Liver (tissue), 8 donors: ENCODE measurements at regions not wholly inside any gene's neighbourhood (a gene's known extent, or its start where the extent isn't known, plus 50 kb on each side); places are given as distances from the start of the nearest gene placed in this dataset.

Experiments used
- DNase-seq: peaks from one replicate; pipeline ENCODE4 v3.0.0-alpha.2; 2017; ENCODE audit warnings: low spot score
- H3K27ac ChIP-seq, 2 donors: one replicate each; pipeline ENCODE4 v1.7.0; 2013; ENCODE audit warnings: inconsistent platforms in 2 of 2, low read length in 2 of 2, control low read depth in 1 of 2, low read depth in 1 of 2, mild to moderate bottlenecking in 1 of 2
- H3K27me3 ChIP-seq, 4 donors: one replicate each; pipeline versions ENCODE4 v1.6.1 to v1.7.0; 2013; ENCODE audit warnings: low read length in 3 of 4, inconsistent platforms in 1 of 4, mild to moderate bottlenecking in 1 of 4, moderate library complexity in 1 of 4; ENCODE audit not compliant: control insufficient read depth in 4 of 4, insufficient read depth in 4 of 4
- H3K36me3 ChIP-seq, 4 donors: one replicate each; pipeline versions ENCODE4 v1.6.1 to v1.7.0; 2013; ENCODE audit warnings: low read length in 3 of 4, mild to moderate bottlenecking in 3 of 4, low read depth in 1 of 4, moderate library complexity in 1 of 4; ENCODE audit not compliant: control insufficient read depth in 4 of 4, insufficient read depth in 3 of 4
- H3K4me1 ChIP-seq, 4 donors: one replicate each; pipeline versions ENCODE4 v1.6.1 to v1.7.0; 2013; ENCODE audit warnings: low read length in 3 of 4, mild to moderate bottlenecking in 3 of 4, moderate library complexity in 1 of 4; ENCODE audit not compliant: control insufficient read depth in 4 of 4, insufficient read depth in 4 of 4
- H3K4me3 ChIP-seq, 3 donors: one replicate each; pipeline versions ENCODE4 v1.6.1 to v1.7.0; 2013; ENCODE audit warnings: low read length in 3 of 3, control low read depth in 1 of 3, low read depth in 1 of 3, mild to moderate bottlenecking in 1 of 3
- H3K9ac ChIP-seq, 2 donors: one replicate each; pipeline ENCODE4 v1.7.0; 2013; ENCODE audit warnings: low read length in 2 of 2, mild to moderate bottlenecking in 2 of 2, moderate library complexity in 2 of 2, control low read depth in 1 of 2, low read depth in 1 of 2
- H3K9me3 ChIP-seq, 4 donors: one replicate each; pipeline versions ENCODE4 v1.6.1 to v1.7.0; 2013; ENCODE audit warnings: low read length in 3 of 4; ENCODE audit not compliant: control insufficient read depth in 4 of 4
- ATF3 ChIP-seq: IDR thresholded peaks from 2 replicates; pipeline ENCODE4 v1.6.1; 2016; ENCODE audit warnings: antibody characterized with exemption
- CTCF ChIP-seq: fragments of 150-350 bp; IDR thresholded peaks from 2 replicates; pipeline ENCODE4 v1.5.1; 2017; ENCODE audit warnings: improper control_type of control experiment, low read depth, low read length; ENCODE audit not compliant: missing input control
- FOXA1 ChIP-seq: IDR thresholded peaks from 2 replicates; pipeline ENCODE4 v1.6.1; 2016; ENCODE audit warnings: antibody characterized with exemption
- FOXA2 ChIP-seq: IDR thresholded peaks from 2 replicates; pipeline ENCODE4 v1.6.1; 2016; ENCODE audit warnings: antibody characterized with exemption
- GABPA ChIP-seq, 2 donors: IDR thresholded peaks in 1 of 2; conservative IDR thresholded peaks in 1 of 2; 2 replicates each; pipeline ENCODE4 v1.6.1; 2016; ENCODE audit warnings: antibody characterized with exemption in 2 of 2, mild to moderate bottlenecking in 1 of 2, moderate library complexity in 1 of 2
- HNF4A ChIP-seq, 2 donors: conservative IDR thresholded peaks; 2 replicates each; pipeline ENCODE4 v1.6.1; 2016; ENCODE audit warnings: antibody characterized with exemption in 2 of 2, mild to moderate bottlenecking in 2 of 2
- HNF4G ChIP-seq: IDR thresholded peaks from 2 replicates; pipeline ENCODE4 v1.6.1; 2016; ENCODE audit warnings: antibody characterized with exemption
- JUND ChIP-seq, 2 donors: IDR thresholded peaks; 2 replicates each; pipeline ENCODE4 v1.6.1; 2016; ENCODE audit warnings: antibody characterized with exemption in 2 of 2
- NR2F2 ChIP-seq: IDR thresholded peaks from 2 replicates; pipeline ENCODE4 v1.6.1; 2016; ENCODE audit warnings: antibody characterized with exemption
- RAD21 ChIP-seq, 2 donors: IDR thresholded peaks; 2 replicates each; pipeline ENCODE4 v1.6.1; 2016; ENCODE audit warnings: antibody characterized with exemption in 2 of 2, mild to moderate bottlenecking in 2 of 2
- RXRA ChIP-seq, 2 donors: IDR thresholded peaks; 2 replicates each; pipeline ENCODE4 v1.6.1; 2017 to 2018; ENCODE audit warnings: antibody characterized with exemption in 2 of 2, mild to moderate bottlenecking in 1 of 2
- SP1 ChIP-seq: IDR thresholded peaks from 2 replicates; pipeline ENCODE4 v1.6.1; 2018; ENCODE audit warnings: antibody characterized with exemption, mild to moderate bottlenecking
- TAF1 ChIP-seq: conservative IDR thresholded peaks from 2 replicates; pipeline ENCODE4 v1.6.1; 2016; ENCODE audit warnings: antibody characterized with exemption, mild to moderate bottlenecking
- YY1 ChIP-seq: IDR thresholded peaks from 2 replicates; pipeline ENCODE4 v1.6.1; 2016; ENCODE audit warnings: antibody characterized with exemption, mild to moderate bottlenecking
- ZBTB33 ChIP-seq: IDR thresholded peaks from 2 replicates; pipeline ENCODE4 v1.6.1; 2016; ENCODE audit warnings: antibody characterized with exemption
- WGBS: extraction: QIAGEN DNeasy Blood & Tissue Kit; methylation state at CpG from one replicate; pipeline ENCODE4 v1.1.7; 2013; 5-methylcytosine and 5-hydroxymethylcytosine counted together
- TF ChIP-seq, protein P1 (sequence below): IDR thresholded peaks from 2 replicates; pipeline ENCODE4 v1.6.1; 2016; ENCODE audit warnings: antibody characterized with exemption
- TF ChIP-seq, protein P2 (sequence below): IDR thresholded peaks from 2 replicates; pipeline ENCODE4 v1.6.1; 2016; ENCODE audit warnings: antibody characterized with exemption, mild to moderate bottlenecking
- donor health status: healthy.
- donor health status: healthy.
- donor health status: healthy.
- donor health status: healthy.
- donor health status: healthy.

- no peaks in the 10 kb centered on the region for H3K27me3 ChIP-seq
- 94% methylated on average over 5 of the region's 5 CpGs for WGBS
- peaks cover 0 to 12% (median 4%) of the 10 kb centered on the region in 4 donors for H3K4me1 ChIP-seq
- H3K27ac ChIP-seq: no peak overlapping the region
- H3K9ac ChIP-seq: no peak overlapping the region
- no peak overlapping the region for H3K4me3 ChIP-seq
- no peaks in the 10 kb centered on the region for H3K9me3 ChIP-seq
- no peaks in the 10 kb centered on the region for H3K36me3 ChIP-seq
- TF ChIP-seq FOXA1 (no peak), GABPA (IDR thresholded peaks at IDR 0.05 in 1 of 2, conservative IDR thresholded peaks at IDR 0.05 in 1 of 2) (no peak), JUND (IDR thresholded peaks at IDR 0.05) (no peak), RXRA (IDR thresholded peaks at IDR 0.05) (no peak), YY1 (no peak), ZBTB33 (no peak), NR2F2 (no peak), ATF3 (no peak), HNF4G (no peak)
- TF ChIP-seq, protein P1, sequence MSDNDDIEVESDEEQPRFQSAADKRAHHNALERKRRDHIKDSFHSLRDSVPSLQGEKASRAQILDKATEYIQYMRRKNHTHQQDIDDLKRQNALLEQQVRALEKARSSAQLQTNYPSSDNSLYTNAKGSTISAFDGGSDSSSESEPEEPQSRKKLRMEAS: no peak
- DNase-seq: no peak
Observed at GRCh38 chr15:38075466-38075865, 141.0 kb downstream of the TMCO5A start.

- no peak for DNase-seq
- no peak for TF ChIP-seq YY1
- TF ChIP-seq ATF3: no peak
- TF ChIP-seq CTCF: no peak
- TF ChIP-seq GABPA (IDR thresholded peaks at IDR 0.05 in 1 of 2, conservative IDR thresholded peaks at IDR 0.05 in 1 of 2): no peak
- no peak for TF ChIP-seq FOXA1
- Histone ChIP-seq H3K4me1 (peaks cover 0 to 12% (median 4%) of the 10 kb centered on the region in 4 donors), H3K27me3 (no peaks in the 10 kb centered on the region), H3K36me3 (no peaks in the 10 kb centered on the region), H3K4me3 (no peak overlapping the region), H3K9ac (no peak overlapping the region), H3K9me3 (no peaks in the 10 kb centered on the region), H3K27ac (no peak overlapping the region)
- 83% methylated on average over 10 of the region's 10 CpGs for WGBS
Observed at GRCh38 chr15:38076786-38077185, 142.3 kb downstream of the TMCO5A start.

GRCh38 chr15:38079236-38079635 is 144.8 kb downstream of the TMCO5A start:
- no peaks in the 10 kb centered on the region for H3K4me1 ChIP-seq
- 88% methylated on average over 5 of the region's 5 CpGs for WGBS
- no peak for DNase-seq
- no peak overlapping the region for H3K9ac ChIP-seq
- no peaks in the 10 kb centered on the region for H3K9me3 ChIP-seq
- no peak overlapping the region for H3K4me3 ChIP-seq
- H3K27ac ChIP-seq: no peak overlapping the region
- H3K36me3 ChIP-seq: no peaks in the 10 kb centered on the region
- no peaks in the 10 kb centered on the region for H3K27me3 ChIP-seq
- TF ChIP-seq GABPA (IDR thresholded peaks at IDR 0.05 in 1 of 2, conservative IDR thresholded peaks at IDR 0.05 in 1 of 2): no peak
- no peak for TF ChIP-seq TAF1
- no peak for TF ChIP-seq CTCF
- TF ChIP-seq RAD21 (IDR thresholded peaks at IDR 0.05): no peak
- TF ChIP-seq SP1: no peak
- no peak for TF ChIP-seq YY1
- TF ChIP-seq, protein P1: no peak
- TF ChIP-seq, protein P2, sequence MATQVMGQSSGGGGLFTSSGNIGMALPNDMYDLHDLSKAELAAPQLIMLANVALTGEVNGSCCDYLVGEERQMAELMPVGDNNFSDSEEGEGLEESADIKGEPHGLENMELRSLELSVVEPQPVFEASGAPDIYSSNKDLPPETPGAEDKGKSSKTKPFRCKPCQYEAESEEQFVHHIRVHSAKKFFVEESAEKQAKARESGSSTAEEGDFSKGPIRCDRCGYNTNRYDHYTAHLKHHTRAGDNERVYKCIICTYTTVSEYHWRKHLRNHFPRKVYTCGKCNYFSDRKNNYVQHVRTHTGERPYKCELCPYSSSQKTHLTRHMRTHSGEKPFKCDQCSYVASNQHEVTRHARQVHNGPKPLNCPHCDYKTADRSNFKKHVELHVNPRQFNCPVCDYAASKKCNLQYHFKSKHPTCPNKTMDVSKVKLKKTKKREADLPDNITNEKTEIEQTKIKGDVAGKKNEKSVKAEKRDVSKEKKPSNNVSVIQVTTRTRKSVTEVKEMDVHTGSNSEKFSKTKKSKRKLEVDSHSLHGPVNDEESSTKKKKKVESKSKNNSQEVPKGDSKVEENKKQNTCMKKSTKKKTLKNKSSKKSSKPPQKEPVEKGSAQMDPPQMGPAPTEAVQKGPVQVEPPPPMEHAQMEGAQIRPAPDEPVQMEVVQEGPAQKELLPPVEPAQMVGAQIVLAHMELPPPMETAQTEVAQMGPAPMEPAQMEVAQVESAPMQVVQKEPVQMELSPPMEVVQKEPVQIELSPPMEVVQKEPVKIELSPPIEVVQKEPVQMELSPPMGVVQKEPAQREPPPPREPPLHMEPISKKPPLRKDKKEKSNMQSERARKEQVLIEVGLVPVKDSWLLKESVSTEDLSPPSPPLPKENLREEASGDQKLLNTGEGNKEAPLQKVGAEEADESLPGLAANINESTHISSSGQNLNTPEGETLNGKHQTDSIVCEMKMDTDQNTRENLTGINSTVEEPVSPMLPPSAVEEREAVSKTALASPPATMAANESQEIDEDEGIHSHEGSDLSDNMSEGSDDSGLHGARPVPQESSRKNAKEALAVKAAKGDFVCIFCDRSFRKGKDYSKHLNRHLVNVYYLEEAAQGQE: no peak
- TF ChIP-seq FOXA1: no peak
- TF ChIP-seq RXRA (IDR thresholded peaks at IDR 0.05): no peak
- TF ChIP-seq FOXA2: no peak
- no peak for TF ChIP-seq JUND (IDR thresholded peaks at IDR 0.05)
- TF ChIP-seq HNF4A (conservative IDR thresholded peaks at IDR 0.05): no peak
